ENCODE measurements at regions not wholly inside any gene's neighbourhood (a gene's known extent, or its start where the extent isn't known, plus 50 kb on each side); places are given as distances from the start of the nearest gene placed in this dataset.
"Not testable (repeated sequence)": the region's sequence is repeated elsewhere in the genome, so short reads cannot be mapped to it uniquely, and the experiment has no call there.

DNA sequence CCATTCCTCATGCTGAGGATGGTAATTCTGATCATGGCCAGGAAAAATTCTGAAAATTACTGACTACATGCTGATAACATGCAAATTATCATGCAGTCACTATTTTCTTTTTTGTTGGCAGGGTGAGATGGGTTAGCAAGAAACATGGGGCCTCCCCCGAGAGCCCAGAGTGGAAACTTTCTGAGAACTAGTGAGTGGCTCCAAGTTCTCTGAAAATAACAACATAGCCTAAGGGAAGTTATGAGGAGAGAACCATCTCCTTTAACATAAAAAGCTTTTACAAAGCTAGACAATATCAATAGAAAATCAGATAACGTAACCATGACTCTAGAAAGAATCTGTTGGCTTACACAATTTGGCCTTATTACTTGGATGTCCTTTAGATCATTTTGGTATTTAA, 254.2 kb downstream of the PLOD2 start:
- Histone ChIP-seq H3K4me3 (no peak overlapping the region), H3K9me3 (no peaks in the 10 kb centered on the region), H3K27ac (no peak overlapping the region), H3K36me3 (no peaks in the 10 kb centered on the region), H3K27me3 (no peaks in the 10 kb centered on the region), H3K4me1 (no peaks in the 10 kb centered on the region)
- no peak for DNase-seq (ENCODE audit: low spot score in 2 of 2)
- TF ChIP-seq, protein P1, sequence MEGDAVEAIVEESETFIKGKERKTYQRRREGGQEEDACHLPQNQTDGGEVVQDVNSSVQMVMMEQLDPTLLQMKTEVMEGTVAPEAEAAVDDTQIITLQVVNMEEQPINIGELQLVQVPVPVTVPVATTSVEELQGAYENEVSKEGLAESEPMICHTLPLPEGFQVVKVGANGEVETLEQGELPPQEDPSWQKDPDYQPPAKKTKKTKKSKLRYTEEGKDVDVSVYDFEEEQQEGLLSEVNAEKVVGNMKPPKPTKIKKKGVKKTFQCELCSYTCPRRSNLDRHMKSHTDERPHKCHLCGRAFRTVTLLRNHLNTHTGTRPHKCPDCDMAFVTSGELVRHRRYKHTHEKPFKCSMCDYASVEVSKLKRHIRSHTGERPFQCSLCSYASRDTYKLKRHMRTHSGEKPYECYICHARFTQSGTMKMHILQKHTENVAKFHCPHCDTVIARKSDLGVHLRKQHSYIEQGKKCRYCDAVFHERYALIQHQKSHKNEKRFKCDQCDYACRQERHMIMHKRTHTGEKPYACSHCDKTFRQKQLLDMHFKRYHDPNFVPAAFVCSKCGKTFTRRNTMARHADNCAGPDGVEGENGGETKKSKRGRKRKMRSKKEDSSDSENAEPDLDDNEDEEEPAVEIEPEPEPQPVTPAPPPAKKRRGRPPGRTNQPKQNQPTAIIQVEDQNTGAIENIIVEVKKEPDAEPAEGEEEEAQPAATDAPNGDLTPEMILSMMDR (IDR thresholded peaks at IDR 0.05): no peak
- intact Hi-C loops (cut with DNase I): no loop called here

DNA sequence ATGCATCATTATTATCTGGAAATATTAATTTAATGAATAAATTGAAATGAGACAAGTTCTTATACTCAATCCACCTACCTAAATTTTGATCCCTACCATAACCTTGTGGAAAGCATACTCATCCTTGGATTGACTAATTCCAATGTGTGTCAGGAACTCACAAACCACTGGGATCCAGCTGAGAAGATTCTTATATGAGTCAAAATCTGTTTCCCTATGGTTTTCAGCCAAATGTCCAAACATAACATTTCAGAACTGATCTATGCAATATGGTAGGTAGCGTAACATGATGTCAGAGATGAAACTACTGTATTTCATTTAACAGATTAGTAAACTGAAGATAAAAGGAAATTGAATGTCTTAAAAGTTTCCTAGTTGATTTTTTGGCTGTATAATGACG, 250.0 kb downstream of the PLOD2 start:
- H3K27ac ChIP-seq: no peak overlapping the region
- intact Hi-C loops (cut with DNase I): no loop called here
- TF ChIP-seq, protein P1 (IDR thresholded peaks at IDR 0.05): no peak
- H3K36me3 ChIP-seq: no peaks in the 10 kb centered on the region
- H3K9me3 ChIP-seq: no peaks in the 10 kb centered on the region
- no peaks in the 10 kb centered on the region for H3K27me3 ChIP-seq
- no peaks in the 10 kb centered on the region for H3K4me1 ChIP-seq
- H3K4me3 ChIP-seq: no peak overlapping the region
- no peak for DNase-seq (ENCODE audit: low spot score in 2 of 2)

DNA sequence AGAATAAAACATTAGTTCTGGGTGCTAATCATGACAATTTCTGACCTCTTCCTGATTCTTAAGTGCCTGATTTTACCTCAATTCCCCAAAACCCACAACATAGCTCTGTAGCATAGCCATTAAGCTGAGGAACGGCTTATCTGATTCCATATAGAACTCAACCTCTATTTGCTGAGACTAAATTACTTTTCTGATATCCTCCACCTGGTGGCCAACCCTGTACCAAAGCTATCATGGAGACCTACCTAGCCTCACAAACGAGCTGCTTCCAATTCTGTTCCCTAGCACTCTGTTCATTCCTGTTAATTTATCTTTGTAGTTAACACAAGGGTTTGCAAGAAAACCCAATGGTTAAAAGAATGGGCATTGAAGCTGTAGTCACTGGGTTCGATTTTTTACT, 245.2 kb downstream of the PLOD2 start:
- TF ChIP-seq, protein P1 (IDR thresholded peaks at IDR 0.05): no peak
- H3K36me3 ChIP-seq: no peaks in the 10 kb centered on the region
- H3K4me3 ChIP-seq: no peak overlapping the region
- H3K27ac ChIP-seq: no peak overlapping the region
- no peaks in the 10 kb centered on the region for H3K9me3 ChIP-seq
- no peak for DNase-seq (ENCODE audit: low spot score in 2 of 2)
- no peaks in the 10 kb centered on the region for H3K4me1 ChIP-seq
- H3K27me3 ChIP-seq: no peaks in the 10 kb centered on the region
- intact Hi-C loops (cut with DNase I): no loop called here

DNA sequence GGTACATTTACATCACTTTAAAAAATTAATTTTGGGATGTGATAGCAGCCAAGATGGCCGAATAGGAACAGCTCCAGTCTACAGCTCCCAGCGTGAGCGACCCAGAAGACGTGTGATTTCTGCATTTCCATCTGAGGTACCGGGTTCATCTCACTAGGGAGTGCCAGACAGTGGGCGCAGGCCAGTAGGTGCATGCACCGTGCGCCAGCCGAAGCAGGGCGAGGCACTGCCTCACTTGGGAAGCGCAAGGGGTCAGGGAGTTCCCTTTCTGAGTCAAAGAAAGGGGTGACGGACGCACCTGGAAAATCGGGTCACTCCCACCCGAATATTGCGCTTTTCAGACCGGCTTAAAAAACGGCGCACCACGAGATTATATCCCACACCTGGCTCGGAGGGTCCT, 233.2 kb downstream of the PLOD2 start:
- H3K27me3 ChIP-seq; intact Hi-C loops (cut with DNase I); H3K4me1 ChIP-seq; H3K36me3 ChIP-seq; H3K27ac ChIP-seq; DNase-seq (ENCODE audit: low spot score in 2 of 2); H3K9me3 ChIP-seq; H3K4me3 ChIP-seq: not testable (repeated sequence)

DNA sequence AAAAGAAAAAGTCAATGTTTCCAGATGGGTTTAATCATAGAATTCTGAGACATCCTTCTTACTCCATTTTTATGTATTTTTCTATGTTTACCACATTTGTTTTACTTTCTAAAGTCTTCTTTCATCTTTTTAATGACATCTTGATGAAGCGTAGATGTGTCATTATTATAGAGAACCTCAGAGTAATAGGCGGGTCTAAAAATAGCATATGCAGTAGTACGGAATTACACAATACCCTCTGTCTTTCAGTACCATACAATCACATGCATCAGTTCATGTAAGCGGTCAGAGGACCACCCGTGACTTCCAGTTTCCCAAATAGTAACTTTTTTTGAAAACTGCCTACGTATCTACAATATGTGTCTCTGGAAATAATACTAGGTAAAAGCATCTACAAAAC, 224.0 kb downstream of the PLOD2 start:
- no peaks in the 10 kb centered on the region for H3K27me3 ChIP-seq
- H3K27ac ChIP-seq: no peak overlapping the region
- H3K4me1 ChIP-seq: no peaks in the 10 kb centered on the region
- H3K4me3 ChIP-seq: no peak overlapping the region
- H3K36me3 ChIP-seq: no peaks in the 10 kb centered on the region
- no peaks in the 10 kb centered on the region for H3K9me3 ChIP-seq
- intact Hi-C loops (cut with DNase I): no loop called here
- TF ChIP-seq, protein P1 (IDR thresholded peaks at IDR 0.05): no peak
- DNase-seq (ENCODE audit: low spot score in 2 of 2): no peak

DNA sequence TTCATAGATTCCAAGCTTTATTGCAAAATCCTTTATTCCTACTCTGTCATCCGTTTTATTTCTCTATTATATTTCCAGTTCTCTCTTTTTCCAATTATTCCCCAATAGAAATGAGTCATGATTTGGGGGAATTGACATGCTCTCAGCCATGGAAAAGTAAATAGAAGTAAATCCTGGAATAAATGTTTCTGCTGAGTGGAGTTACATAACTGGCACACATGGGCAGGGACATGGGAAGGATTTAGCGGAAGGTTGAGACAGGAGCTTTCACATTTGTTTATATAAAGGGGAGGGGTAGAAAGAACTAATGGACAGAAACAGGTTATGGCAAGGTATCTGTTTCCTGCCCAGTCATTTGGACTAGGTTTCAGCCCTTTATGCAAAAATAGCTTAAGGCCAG, 221.6 kb downstream of the PLOD2 start:
- no peaks in the 10 kb centered on the region for H3K4me1 ChIP-seq
- H3K27me3 ChIP-seq: no peaks in the 10 kb centered on the region
- intact Hi-C loops (cut with DNase I): no loop called here
- H3K27ac ChIP-seq: no peak overlapping the region
- TF ChIP-seq, protein P1 (IDR thresholded peaks at IDR 0.05): no peak
- DNase-seq (ENCODE audit: low spot score in 2 of 2): no peak
- no peak overlapping the region for H3K4me3 ChIP-seq
- H3K9me3 ChIP-seq: no peaks in the 10 kb centered on the region
- H3K36me3 ChIP-seq: no peaks in the 10 kb centered on the region
